DOHH2 (cell line): ENCODE measurements at regions not wholly inside any gene's neighbourhood (a gene's known extent, or its start where the extent isn't known, plus 50 kb on each side); places are given as distances from the start of the nearest gene placed in this dataset.

ENCODE experiments used
- H3F3A ChIP-seq: fragments of 200-600 bp; sonication (generic), shearing (Covaris generic); 2 replicates; pipeline ENCODE4 v1.6.0; 2016; ENCODE audit warnings: antibody characterized with exemption, mild to moderate bottlenecking; ENCODE audit not compliant: control insufficient read depth, insufficient read depth
- H3K27ac ChIP-seq: fragments of 200-600 bp; sonication (generic); 2 replicates; pipeline ENCODE4 v1.5.1; 2014; ENCODE audit warnings: low read depth, mild to moderate bottlenecking, low read length, moderate library complexity
- H3K27me3 ChIP-seq: fragments of 200-600 bp; sonication (generic); 2 replicates; pipeline ENCODE4 v1.6.1; 2014; ENCODE audit warnings: mild to moderate bottlenecking, low read length, mixed read lengths; ENCODE audit not compliant: control insufficient read depth
- H3K36me3 ChIP-seq: fragments of 200-600 bp; sonication (generic); 2 replicates; pipeline ENCODE4 v1.6.1; 2014; ENCODE audit warnings: mild to moderate bottlenecking, low read length, moderate library complexity, mixed read lengths; ENCODE audit not compliant: control insufficient read depth
- H3K4me1 ChIP-seq: fragments of 200-600 bp; sonication (generic); 2 replicates; pipeline ENCODE4 v1.6.1; 2014; ENCODE audit warnings: mild to moderate bottlenecking, low read length, mixed read lengths; ENCODE audit not compliant: control insufficient read depth
- H3K4me2 ChIP-seq: fragments of 200-600 bp; sonication (generic); 2 replicates; pipeline ENCODE4 v1.6.0; 2014; ENCODE audit warnings: mild to moderate bottlenecking, low read length, moderate library complexity
- H3K4me3 ChIP-seq: fragments of 200-600 bp; sonication (generic); 2 replicates; pipeline ENCODE4 v1.5.1; 2014; ENCODE audit warnings: mild to moderate bottlenecking, low read length, mixed read lengths
- H3K79me2 ChIP-seq: fragments of 200-600 bp; sonication (generic); 2 replicates; pipeline ENCODE4 v1.6.1; 2014; ENCODE audit warnings: mild to moderate bottlenecking, low read length, mixed read lengths; ENCODE audit not compliant: control insufficient read depth
- H3K9me2 ChIP-seq: fragments of 200-600 bp; sonication (generic); replicated peaks from 2 replicates; pipeline ENCODE4 v1.6.1; 2014; ENCODE audit warnings: mild to moderate bottlenecking, low read length, mixed read lengths; ENCODE audit not compliant: control insufficient read depth
- H3K9me3 ChIP-seq: fragments of 200-600 bp; sonication (generic); 2 replicates; pipeline ENCODE4 v1.6.1; 2014; ENCODE audit warnings: antibody characterized with exemption, low read length, mixed read lengths; ENCODE audit not compliant: control insufficient read depth, insufficient read depth
- H4K20me1 ChIP-seq: fragments of 200-600 bp; sonication (generic); 2 replicates; pipeline ENCODE4 v1.6.0; 2014; ENCODE audit warnings: low read depth, mild to moderate bottlenecking, antibody characterized with exemption, low read length, moderate library complexity; ENCODE audit not compliant: control insufficient read depth, insufficient read depth
- CTCF ChIP-seq: fragments of 200-600 bp; sonication (generic); IDR thresholded peaks from one replicate; pipeline ENCODE4 v1.5.1; 2014; ENCODE audit warnings: antibody characterized with exemption, mild to moderate bottlenecking, low read depth, low read length; ENCODE audit not compliant: poor library complexity, severe bottlenecking
- EZH2phosphoT487 ChIP-seq: fragments of 200-600 bp; sonication (generic); IDR thresholded peaks from 2 replicates; pipeline ENCODE4 v1.6.1; 2017; ENCODE audit warnings: borderline replicate concordance, mild to moderate bottlenecking, antibody characterized with exemption, low read length, moderate library complexity, mixed read lengths

- H3K9me3 ChIP-seq: no peaks in the 10 kb centered on the region
- H3K4me3 ChIP-seq: no peak overlapping the region
- no peaks in the 10 kb centered on the region for H4K20me1 ChIP-seq
- H3K4me2 ChIP-seq: no peak overlapping the region
- H3K27me3 ChIP-seq: no peaks in the 10 kb centered on the region
- peaks cover 7% of the 10 kb centered on the region for H3K4me1 ChIP-seq
- H3F3A ChIP-seq: no peaks in the 10 kb centered on the region
- no peaks in the 10 kb centered on the region for H3K36me3 ChIP-seq
- H3K79me2 ChIP-seq: no peaks in the 10 kb centered on the region
- no peak overlapping the region for H3K27ac ChIP-seq
- H3K9me2 ChIP-seq: no peaks in the 10 kb centered on the region
- TF ChIP-seq EZH2phosphoT487 (no peak), CTCF (no peak)
Observed at GRCh38 chr5:158616707-158617106, 483.0 kb downstream of the EBF1 start.

- H3K4me3 ChIP-seq: no peak overlapping the region
- H3K4me2 ChIP-seq: no peak overlapping the region
- no peaks in the 10 kb centered on the region for H3K9me3 ChIP-seq
- no peak for TF ChIP-seq EZH2phosphoT487
- TF ChIP-seq CTCF: no peak
- H3K27ac ChIP-seq: no peak overlapping the region
- H3K36me3 ChIP-seq: no peaks in the 10 kb centered on the region
- H3F3A ChIP-seq: no peaks in the 10 kb centered on the region
- H3K27me3 ChIP-seq: no peaks in the 10 kb centered on the region
- no peaks in the 10 kb centered on the region for H3K9me2 ChIP-seq
- H3K4me1 ChIP-seq: peaks cover 7% of the 10 kb centered on the region
- H4K20me1 ChIP-seq: no peaks in the 10 kb centered on the region
- no peaks in the 10 kb centered on the region for H3K79me2 ChIP-seq
Observed at GRCh38 chr5:158614951-158615350, 484.8 kb downstream of the EBF1 start.

- Histone ChIP-seq H3K9me2 (no peaks in the 10 kb centered on the region), H3K36me3 (no peaks in the 10 kb centered on the region), H3K4me2 (no peak overlapping the region), H3K79me2 (no peaks in the 10 kb centered on the region), H3K27ac (no peak overlapping the region), H3K4me1 (peaks cover 7% of the 10 kb centered on the region), H3K9me3 (no peaks in the 10 kb centered on the region), H4K20me1 (no peaks in the 10 kb centered on the region), H3F3A (no peaks in the 10 kb centered on the region), H3K4me3 (no peak overlapping the region), H3K27me3 (no peaks in the 10 kb centered on the region)
- TF ChIP-seq EZH2phosphoT487: no peak
Observed at GRCh38 chr5:158611581-158611980, 488.1 kb downstream of the EBF1 start.

- Histone ChIP-seq H3K9me3 (no peaks in the 10 kb centered on the region), H3K36me3 (no peaks in the 10 kb centered on the region), H3K4me2 (no peak overlapping the region), H3K27me3 (no peaks in the 10 kb centered on the region), H3F3A (no peaks in the 10 kb centered on the region), H3K4me3 (no peak overlapping the region), H3K27ac (no peak overlapping the region), H4K20me1 (no peaks in the 10 kb centered on the region), H3K4me1 (no peaks in the 10 kb centered on the region), H3K79me2 (no peaks in the 10 kb centered on the region), H3K9me2 (no peaks in the 10 kb centered on the region)
- TF ChIP-seq CTCF (no peak), EZH2phosphoT487 (no peak)
Observed at GRCh38 chr5:158610051-158610415, 489.7 kb downstream of the EBF1 start.
